Mucosa of descending colon (tissue), 3 donors: ENCODE measurements at regions not wholly inside any gene's neighbourhood (a gene's known extent, or its start where the extent isn't known, plus 50 kb on each side); places are given as distances from the start of the nearest gene placed in this dataset.
"Not testable (repeated sequence)": the region's sequence is repeated elsewhere in the genome, so short reads cannot be mapped to it uniquely, and the experiment has no call there.

Experiments used
- ATAC-seq: fragments of 200-7000 bp; cut with Tn5 transposase; one replicate; pipeline ENCODE4 v1.9.1; 2020; ENCODE audit warnings: mild to moderate bottlenecking, moderate library complexity
- DNase-seq, 3 donors: peaks; one replicate each; pipeline ENCODE4 v3.0.0-alpha.2; 2020
- H3K36me3 ChIP-seq: fragments of 200-600 bp; one replicate; pipeline ENCODE4 v1.8.0; 2021; ENCODE audit warnings: low read depth, mild to moderate bottlenecking
- H3K4me1 ChIP-seq: fragments of 200-600 bp; one replicate; pipeline ENCODE4 v1.8.0; 2021; ENCODE audit warnings: low read depth, mild to moderate bottlenecking
- H3K4me3 ChIP-seq: fragments of 200-600 bp; one replicate; pipeline ENCODE4 v1.8.0; 2021; ENCODE audit warnings: mild to moderate bottlenecking
- H3K9me3 ChIP-seq: fragments of 200-600 bp; one replicate; pipeline ENCODE4 v1.8.0; 2021; ENCODE audit warnings: mild to moderate bottlenecking
- intact Hi-C, 2 donors: fragments of 100-400 bp; cut with DNase I in 1 of 2; cut with micrococcal nuclease in 1 of 2; formaldehyde crosslinking; loops; one replicate each; pipeline versions ENCODE4 v1.11.0 to v1.11.1; 2022; cut with DNase I, micrococcal nuclease
- TF ChIP-seq, protein P1 (sequence below): fragments of 200-600 bp; IDR thresholded peaks from one replicate; pipeline ENCODE4 v1.8.0; 2022; ENCODE audit warnings: antibody characterized with exemption, mild to moderate bottlenecking
- donor health status: DM: no; HTN: no; CAD: no; lungs with moderate emphysema.
- donor health status: DM: no; HTN: no; CAD: no.
- donor health status: DM: no; HTN: yes; CAD: no.

DNA sequence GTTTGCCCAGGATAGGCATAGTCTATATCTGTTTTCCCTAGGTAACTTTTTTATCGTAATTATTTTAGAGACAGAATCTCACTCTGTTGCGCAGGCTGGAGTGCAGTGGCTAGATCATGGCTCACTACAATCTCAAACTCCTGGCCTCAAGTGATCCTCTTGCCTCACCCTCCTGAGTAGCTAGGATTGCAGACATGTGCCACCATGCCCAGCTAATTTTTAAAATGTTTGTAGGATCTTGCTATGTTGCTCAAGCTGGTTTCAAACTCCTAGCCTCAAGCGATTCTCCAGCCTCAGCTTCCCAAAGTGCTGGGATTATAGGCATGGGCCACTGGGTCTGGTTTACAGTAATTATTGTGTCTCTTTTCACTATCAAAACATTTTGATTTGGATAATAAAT, 58.6 kb upstream of the SOX13 start:
- intact Hi-C loops = no loop called here
- H3K4me3 ChIP-seq = no peak overlapping the region
- H3K9me3 ChIP-seq = no peaks in the 10 kb centered on the region
- no peaks in the 10 kb centered on the region for H3K36me3 ChIP-seq
- no peaks in the 10 kb centered on the region for H3K4me1 ChIP-seq
- DNase-seq = no peak
- TF ChIP-seq, protein P1, sequence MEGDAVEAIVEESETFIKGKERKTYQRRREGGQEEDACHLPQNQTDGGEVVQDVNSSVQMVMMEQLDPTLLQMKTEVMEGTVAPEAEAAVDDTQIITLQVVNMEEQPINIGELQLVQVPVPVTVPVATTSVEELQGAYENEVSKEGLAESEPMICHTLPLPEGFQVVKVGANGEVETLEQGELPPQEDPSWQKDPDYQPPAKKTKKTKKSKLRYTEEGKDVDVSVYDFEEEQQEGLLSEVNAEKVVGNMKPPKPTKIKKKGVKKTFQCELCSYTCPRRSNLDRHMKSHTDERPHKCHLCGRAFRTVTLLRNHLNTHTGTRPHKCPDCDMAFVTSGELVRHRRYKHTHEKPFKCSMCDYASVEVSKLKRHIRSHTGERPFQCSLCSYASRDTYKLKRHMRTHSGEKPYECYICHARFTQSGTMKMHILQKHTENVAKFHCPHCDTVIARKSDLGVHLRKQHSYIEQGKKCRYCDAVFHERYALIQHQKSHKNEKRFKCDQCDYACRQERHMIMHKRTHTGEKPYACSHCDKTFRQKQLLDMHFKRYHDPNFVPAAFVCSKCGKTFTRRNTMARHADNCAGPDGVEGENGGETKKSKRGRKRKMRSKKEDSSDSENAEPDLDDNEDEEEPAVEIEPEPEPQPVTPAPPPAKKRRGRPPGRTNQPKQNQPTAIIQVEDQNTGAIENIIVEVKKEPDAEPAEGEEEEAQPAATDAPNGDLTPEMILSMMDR = no peak
- ATAC-seq = no peak

DNA sequence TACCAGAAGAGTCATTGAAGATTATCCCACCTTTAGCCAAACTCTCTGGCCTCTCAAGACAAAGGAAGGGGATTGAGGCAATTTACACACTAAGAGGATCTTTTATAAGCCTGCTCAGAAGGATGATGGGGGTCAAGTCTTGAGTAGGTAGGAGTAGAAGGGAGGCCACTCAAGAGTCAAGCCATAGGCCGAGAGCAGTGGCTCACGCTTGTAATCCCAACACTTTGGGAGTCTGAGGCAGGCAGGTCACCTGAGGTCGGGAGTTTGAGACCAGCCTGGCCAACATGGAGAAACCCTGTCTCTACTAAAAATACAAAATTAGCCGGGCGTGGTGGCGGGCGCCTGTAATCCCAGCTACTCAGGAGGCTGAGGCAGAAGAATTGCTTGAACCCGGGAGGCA, 58.0 kb upstream of the SOX13 start:
- ATAC-seq, H3K4me3 ChIP-seq, DNase-seq: not testable (repeated sequence)

DNA sequence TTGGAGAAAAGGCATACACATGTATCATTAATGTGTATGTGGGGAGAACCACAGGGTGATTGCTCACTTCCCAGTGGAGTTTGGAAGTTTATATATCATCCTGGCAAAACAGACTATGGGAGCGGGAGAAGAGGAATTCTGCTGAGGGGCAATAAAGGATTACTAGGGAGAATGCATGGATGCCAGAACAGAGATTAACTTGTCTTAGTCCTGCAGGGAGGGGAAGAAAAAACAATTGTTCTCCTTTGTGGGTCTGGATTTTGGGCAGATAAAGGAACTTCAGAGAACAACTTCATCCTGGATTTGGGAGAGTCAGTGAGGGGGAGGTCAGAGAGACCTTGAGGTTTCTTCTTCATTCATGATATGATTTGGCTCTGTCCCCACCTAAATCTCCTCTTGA, 55.9 kb upstream of the SOX13 start:
- Histone ChIP-seq H3K4me1 (no peaks in the 10 kb centered on the region), H3K9me3 (no peaks in the 10 kb centered on the region), H3K36me3 (no peaks in the 10 kb centered on the region), H3K4me3 (no peak overlapping the region)
- ATAC-seq = no peak
- no peak for DNase-seq
- TF ChIP-seq, protein P1 = no peak
- intact Hi-C loops = no loop called here

More for the DNA sequence above, 58.0 kb upstream of the SOX13 start:
- H3K36me3 ChIP-seq, H3K4me1 ChIP-seq, intact Hi-C loops, H3K9me3 ChIP-seq: not testable (repeated sequence)

DNA sequence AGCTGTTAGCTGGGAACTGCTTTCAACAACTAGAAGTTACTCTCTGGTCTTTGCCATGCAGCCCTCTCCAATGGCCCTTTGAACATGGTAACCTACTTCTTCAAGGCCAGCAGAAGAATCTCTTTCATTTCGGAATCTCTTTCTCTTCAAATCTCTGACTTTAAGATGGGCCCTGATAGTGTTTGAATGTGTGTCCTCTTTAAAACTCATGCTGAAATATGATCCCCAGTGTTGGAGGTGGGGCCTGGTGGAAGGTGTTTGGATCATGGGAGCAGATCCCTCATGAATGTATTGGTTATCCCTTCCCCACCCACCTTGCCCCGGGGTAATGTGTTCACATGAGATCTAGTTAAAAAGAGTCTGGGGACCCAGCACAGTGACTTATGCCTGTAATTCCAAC, 54.5 kb upstream of the SOX13 start:
- Histone ChIP-seq H3K4me3 (no peak overlapping the region), H3K36me3 (no peaks in the 10 kb centered on the region), H3K4me1 (no peaks in the 10 kb centered on the region), H3K9me3 (no peaks in the 10 kb centered on the region)
- intact Hi-C loops = no loop called here
- no peak for DNase-seq
- TF ChIP-seq, protein P1 = no peak
- ATAC-seq = no peak
